Right ventricle myocardium inferior (tissue), 1 donor: ENCODE measurements at regions not wholly inside any gene's neighbourhood (a gene's known extent, or its start where the extent isn't known, plus 50 kb on each side); places are given as distances from the start of the nearest gene placed in this dataset.

ENCODE experiments used
- ATAC-seq: fragments of 200-7000 bp; cut with Tn5 transposase; one replicate; pipeline ENCODE4 v1.9.1; 2020; ENCODE audit warnings: mild to moderate bottlenecking, moderate library complexity
- DNase-seq: peaks from one replicate; pipeline ENCODE4 v3.0.0; 2021; ENCODE audit errors: missing footprints
- intact Hi-C: fragments of 100-400 bp; cut with DNase I; formaldehyde crosslinking; loops from one replicate; pipeline ENCODE4 v1.11.0; 2022
- donor health status: DM: no; HTN: yes; CAD: no; lungs with severe emphysema.

DNA sequence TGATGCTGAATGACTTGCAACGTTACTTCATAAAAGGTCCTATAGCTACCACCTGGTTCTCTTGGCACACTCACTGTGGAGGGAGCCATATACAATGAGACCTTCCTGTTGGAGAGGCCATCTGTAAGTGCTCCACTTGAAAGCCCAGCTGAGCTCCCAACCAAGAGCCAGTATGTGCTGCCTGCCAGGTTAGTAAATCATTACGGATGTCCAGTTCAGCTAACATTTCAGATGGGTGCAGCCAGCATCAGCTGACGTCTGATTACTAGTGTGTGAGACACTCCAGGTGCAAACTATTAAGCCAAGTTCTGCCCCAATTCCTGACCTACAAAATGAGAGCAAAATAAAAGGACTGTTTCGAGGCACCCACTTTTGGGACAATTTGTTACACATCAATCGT lies 274.4 kb upstream of the ROBO2 start:
- DNase-seq (no peak), ATAC-seq (no peak)
- intact Hi-C loops = no loop called here

- intact Hi-C loops = no loop called here
- ATAC-seq = no peak
Measured at GRCh38 chr3:76768912-76769311, 271.0 kb upstream of the ROBO2 start.

GRCh38 chr3:76776927-76777326 lies 263.0 kb upstream of the ROBO2 start:
- ATAC-seq (no peak), DNase-seq (no peak)
- intact Hi-C loops = no loop called here

More at GRCh38 chr3:76768912-76769311, 271.0 kb upstream of the ROBO2 start:
- DNase-seq = no peak

- DNase-seq (no peak), ATAC-seq (no peak)
- intact Hi-C loops = no loop called here
Measured at GRCh38 chr3:76788206-76788605, 251.7 kb upstream of the ROBO2 start.

DNA sequence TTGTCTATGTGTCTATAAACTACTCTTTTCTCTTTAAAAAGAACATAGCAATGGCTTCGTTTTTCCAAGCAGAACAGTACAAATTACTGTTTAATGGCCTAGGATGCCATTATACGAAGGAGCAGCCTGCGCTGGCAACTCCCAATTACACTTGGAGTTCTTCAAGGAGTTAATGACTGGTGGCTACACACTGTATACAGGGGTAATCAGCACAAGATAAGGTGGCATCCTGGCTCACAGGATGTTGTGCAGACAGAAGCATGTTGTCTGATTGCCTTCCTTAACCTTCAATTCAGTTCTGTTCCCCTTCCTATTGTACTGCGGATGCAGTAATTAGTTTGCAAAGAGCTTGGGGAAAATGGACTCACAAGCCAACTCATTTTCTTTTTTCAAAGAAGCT lies 250.7 kb upstream of the ROBO2 start:
- DNase-seq = no peak
- intact Hi-C loops = no loop called here

GRCh38 chr3:76811418-76811817 lies 228.5 kb upstream of the ROBO2 start:
- DNase-seq (no peak), ATAC-seq (no peak)
- intact Hi-C loops = no loop called here

More for the DNA sequence above, 250.7 kb upstream of the ROBO2 start:
- no peak for ATAC-seq

DNA sequence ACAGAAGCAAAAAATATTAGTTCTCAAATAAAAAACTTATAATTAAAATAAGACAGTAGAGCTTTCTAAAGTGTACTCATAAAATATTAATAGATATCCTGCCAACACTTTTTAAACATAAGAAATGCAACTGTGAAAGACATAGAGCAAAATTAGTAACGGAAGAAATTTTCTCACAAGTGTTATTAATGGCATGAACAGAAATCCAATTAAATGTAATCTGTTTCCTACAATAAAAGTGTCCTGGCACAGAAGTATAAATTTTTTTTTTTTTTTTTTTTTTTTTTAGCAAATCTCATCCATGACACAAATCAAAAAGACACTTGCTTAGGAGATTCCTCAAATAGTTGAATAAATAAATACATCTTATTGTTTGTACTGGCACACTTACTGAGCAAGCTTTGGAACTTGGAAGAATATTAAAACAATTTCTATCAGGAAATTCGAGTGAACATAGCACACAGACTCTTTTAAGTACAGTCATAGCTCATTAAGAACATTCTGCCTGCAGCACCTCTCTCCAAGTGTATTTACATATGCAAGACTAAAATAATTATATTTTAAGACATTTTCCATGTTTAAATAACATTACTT lies 227.2 kb upstream of the ROBO2 start:
- ATAC-seq = no peak
- no peak for DNase-seq
- intact Hi-C loops = no loop called here

GRCh38 chr3:76815561-76815960 lies 224.3 kb upstream of the ROBO2 start:
- intact Hi-C loops = no loop called here
- no peak for ATAC-seq
- no peak for DNase-seq

DNA sequence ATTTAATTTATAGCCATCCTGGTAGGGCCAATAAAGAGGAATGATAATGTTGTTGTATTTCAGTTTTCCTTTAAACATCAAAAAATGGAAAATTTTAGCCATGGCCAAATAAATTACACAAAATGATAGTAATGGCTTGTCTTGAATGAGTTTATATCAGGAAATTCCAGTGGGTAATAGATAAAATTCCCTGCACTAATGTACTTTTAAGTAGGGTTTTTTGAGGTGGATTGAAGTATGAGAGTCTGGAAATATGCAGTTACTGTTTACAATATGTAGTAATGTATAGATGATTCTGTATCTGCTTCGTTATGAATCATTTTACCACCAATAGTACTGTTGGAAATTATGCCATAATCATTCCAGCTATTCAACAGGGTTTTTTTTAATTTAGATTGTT lies 219.4 kb upstream of the ROBO2 start:
- intact Hi-C loops = no loop called here
- no peak for ATAC-seq
- no peak for DNase-seq

DNA sequence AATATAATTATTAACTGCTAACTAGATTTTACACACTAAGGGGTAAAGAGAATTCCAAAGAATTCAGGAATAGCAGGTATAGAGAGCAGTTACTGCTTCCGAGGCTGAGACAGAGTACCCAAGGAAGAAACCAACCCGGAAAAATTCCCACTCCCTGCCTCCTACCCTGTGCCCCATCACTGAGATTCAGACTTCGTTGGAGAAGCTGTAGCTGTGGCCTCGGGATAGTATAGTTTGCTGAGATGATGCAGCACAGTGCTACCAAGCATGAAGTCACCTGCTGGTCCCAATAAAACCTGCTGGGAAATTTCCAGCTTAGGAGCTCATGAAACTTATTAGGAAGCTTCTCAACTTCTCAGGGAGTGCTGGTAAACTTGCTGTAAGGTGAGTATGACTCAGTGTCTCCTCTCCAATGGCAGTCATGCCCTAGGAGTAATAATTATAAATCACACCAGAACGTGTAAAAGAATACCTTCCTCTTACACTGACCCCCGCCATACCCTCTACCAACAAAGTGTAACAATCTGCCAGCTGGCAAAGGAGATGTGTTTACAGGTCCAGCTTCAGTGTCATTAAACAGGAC lies 215.2 kb upstream of the ROBO2 start:
- intact Hi-C loops = no loop called here
- DNase-seq = no peak
- no peak for ATAC-seq

GRCh38 chr3:76826861-76827260 lies 213.0 kb upstream of the ROBO2 start:
- DNase-seq (no peak), ATAC-seq (no peak)
- intact Hi-C loops = no loop called here

- DNase-seq (no peak), ATAC-seq (no peak)
- intact Hi-C loops = no loop called here
Measured at GRCh38 chr3:76827701-76828226, 212.1 kb upstream of the ROBO2 start.

GRCh38 chr3:76834657-76835056 lies 205.2 kb upstream of the ROBO2 start:
- DNase-seq = no peak
- no peak for ATAC-seq
- intact Hi-C loops = no loop called here

DNA sequence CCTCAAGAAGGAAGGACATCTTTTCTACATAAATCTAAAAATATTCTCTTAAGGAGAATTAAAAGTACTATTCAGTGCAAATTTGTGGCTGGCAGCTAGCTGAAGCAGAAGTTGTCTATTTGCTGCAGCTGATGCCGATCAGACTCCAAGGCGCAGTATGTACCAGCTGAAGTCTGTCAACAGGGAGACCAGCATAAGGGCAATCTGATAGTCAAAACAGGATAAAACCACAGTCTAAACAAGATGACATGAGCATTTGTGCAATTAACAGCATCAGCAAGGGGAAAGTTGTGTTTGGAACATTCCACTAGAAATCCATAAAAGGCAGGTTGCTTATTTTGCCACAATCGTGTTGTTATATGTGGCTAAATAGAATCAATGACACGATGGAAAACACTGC lies 198.2 kb upstream of the ROBO2 start:
- DNase-seq (no peak), ATAC-seq (no peak)
- intact Hi-C loops = no loop called here

DNA sequence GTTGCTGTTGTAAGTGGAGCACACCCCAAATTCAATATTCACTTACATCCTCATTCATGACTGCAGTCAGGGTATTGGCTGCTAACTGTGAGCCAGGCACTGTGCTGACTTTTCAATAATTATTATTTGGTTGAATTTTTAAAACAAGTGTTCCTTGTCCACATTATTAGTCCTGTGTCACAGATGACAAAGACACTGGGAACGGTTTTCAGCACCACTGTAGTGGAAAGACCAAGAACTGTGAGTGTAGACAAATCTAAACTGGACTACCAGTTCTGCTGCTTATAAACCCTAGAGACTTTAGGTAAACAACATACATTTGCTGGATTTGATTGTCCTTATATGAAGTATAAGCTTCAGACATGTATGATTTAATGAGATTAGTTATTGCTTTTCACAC lies 197.7 kb upstream of the ROBO2 start:
- ATAC-seq (no peak), DNase-seq (no peak)
- intact Hi-C loops = no loop called here

- no peak for DNase-seq
- intact Hi-C loops = no loop called here
- no peak for ATAC-seq
Measured at GRCh38 chr3:76855451-76855850, 184.4 kb upstream of the ROBO2 start.

- ATAC-seq = no peak
- intact Hi-C loops = no loop called here
Measured at GRCh38 chr3:76859596-76859995, 180.3 kb upstream of the ROBO2 start.

DNA sequence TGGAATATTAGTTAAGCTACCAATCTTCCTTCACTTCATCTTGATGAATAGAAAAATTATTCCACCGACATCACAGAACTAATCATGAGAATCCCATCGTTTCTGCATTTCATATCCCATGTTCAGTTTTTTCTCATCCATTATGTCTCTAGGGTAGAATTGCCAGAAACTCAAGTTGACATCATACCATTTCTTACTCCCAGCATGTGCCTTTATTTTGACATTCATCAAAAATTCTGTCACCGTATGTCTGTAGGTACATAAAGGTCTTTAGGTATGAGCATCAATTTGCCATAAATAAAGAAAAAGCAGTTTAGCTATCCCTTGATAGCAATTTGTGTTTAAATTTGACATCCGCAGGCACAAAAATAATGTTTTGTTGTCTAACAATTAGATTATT lies 175.5 kb upstream of the ROBO2 start:
- intact Hi-C loops = no loop called here
- ATAC-seq = no peak
- no peak for DNase-seq

More at GRCh38 chr3:76859596-76859995, 180.3 kb upstream of the ROBO2 start:
- peak; percentile 34 for DNase-seq

DNA sequence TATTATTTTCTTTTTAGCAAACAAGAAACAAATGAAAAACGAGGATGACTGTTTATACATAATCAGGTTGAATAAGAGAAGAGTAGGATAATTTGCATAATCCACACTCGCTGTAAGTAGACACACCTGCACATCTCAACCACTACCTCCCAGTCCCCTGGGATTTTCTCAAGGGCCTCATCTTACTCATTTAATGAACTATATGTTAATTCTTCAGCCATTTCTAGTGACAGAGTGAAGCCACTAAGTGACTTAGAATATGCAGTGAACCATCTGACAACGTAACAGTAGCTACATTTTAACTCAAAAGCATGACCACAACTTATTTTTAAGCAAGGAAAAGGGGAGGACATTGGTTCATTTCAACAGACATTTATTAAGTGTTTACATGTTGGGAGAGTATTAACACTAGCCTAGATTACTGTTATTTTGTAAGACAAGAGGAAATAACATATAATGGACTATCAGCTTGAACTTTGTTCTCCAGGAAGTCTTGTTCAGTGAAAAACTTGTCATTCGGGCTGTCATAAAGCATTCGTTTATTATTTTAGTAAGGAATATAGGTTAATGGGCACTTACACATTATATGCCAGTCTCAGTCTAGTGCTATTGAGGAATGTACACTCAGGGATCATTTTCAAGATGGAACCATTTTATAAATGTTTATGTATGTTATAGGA lies 173.0 kb upstream of the ROBO2 start:
- ATAC-seq = no peak
- no peak for DNase-seq
- intact Hi-C loops = no loop called here

GRCh38 chr3:76869726-76870384 lies 170.0 kb upstream of the ROBO2 start:
- ATAC-seq (no peak), DNase-seq (no peak)
- intact Hi-C loops = no loop called here
